PC-3 (cell line): ENCODE measurements at regions not wholly inside any gene's neighbourhood (a gene's known extent, or its start where the extent isn't known, plus 50 kb on each side); places are given as distances from the start of the nearest gene placed in this dataset.

ENCODE experiments used
- ATAC-seq: fragments of 200-7000 bp; cut with Tn5 transposase; 2 replicates; pipeline ENCODE4 v1.9.1; 2020; ENCODE audit warnings: mild to moderate bottlenecking, moderate library complexity
- BruUV-seq: library from RNA; stranded (reverse); fragments of 400-500 nt; replicated peaks from 2 replicates; lab custom pipeline; 2021; lab: Mats Ljungman, UMichigan
- CTCF ChIA-PET: fragments of 300-600 bp; sonication (Branson Sonifier 250); formaldehyde crosslinking; loops from one replicate; lab custom pipeline; 2022; ENCODE audit warnings: antibody characterized with exemption; lab: Charles Lee
- POLR2A ChIA-PET: fragments of 300-600 bp; sonication (Branson Sonifier 250); formaldehyde crosslinking; loops from one replicate; lab custom pipeline; 2022; ENCODE audit warnings: antibody characterized with exemption; ENCODE audit not compliant: unreplicated experiment; lab: Charles Lee
- DNase-seq: peaks from one replicate; pipeline ENCODE4 v3.0.0-alpha.2; 2015
- H2AFZ ChIP-seq: fragments of 300-600 bp; sonication (generic); 2 replicates; pipeline ENCODE4 v1.6.0; 2016; ENCODE audit warnings: antibody characterized with exemption, low read length
- H3F3A ChIP-seq: fragments of 300-600 bp; sonication (generic); one replicate; pipeline ENCODE4 v1.6.0; 2017; ENCODE audit warnings: antibody characterized with exemption, low read length, control low read depth, mild to moderate bottlenecking; ENCODE audit not compliant: unreplicated experiment
- H3K27ac ChIP-seq: fragments of 300-600 bp; sonication (generic); 2 replicates; pipeline ENCODE4 v1.5.1; 2016; ENCODE audit warnings: mild to moderate bottlenecking, low read length
- H3K27me3 ChIP-seq: fragments of 300-600 bp; sonication (generic); 2 replicates; pipeline ENCODE4 v1.6.1; 2016; ENCODE audit warnings: low read length, mixed read lengths
- H3K36me3 ChIP-seq: fragments of 300-600 bp; sonication (generic); 2 replicates; pipeline ENCODE4 v1.6.1; 2016; ENCODE audit warnings: low read depth, mixed run types, low read length, mixed read lengths
- H3K4me1 ChIP-seq: fragments of 300-600 bp; sonication (generic); 2 replicates; pipeline ENCODE4 v1.5.1; 2016; ENCODE audit warnings: low read length; ENCODE audit not compliant: insufficient read depth
- H3K4me2 ChIP-seq: fragments of 300-600 bp; sonication (generic); 2 replicates; pipeline ENCODE4 v1.6.0; 2016; ENCODE audit warnings: low read length
- H3K4me3 ChIP-seq: fragments of 300-600 bp; sonication (generic); 2 replicates; pipeline ENCODE4 v1.5.1; 2016; ENCODE audit warnings: mild to moderate bottlenecking, low read length, mixed read lengths
- H3K79me2 ChIP-seq: fragments of 300-600 bp; sonication (generic); 2 replicates; pipeline ENCODE4 v1.6.1; 2017; ENCODE audit warnings: low read length, mixed read lengths
- H3K9ac ChIP-seq: fragments of 300-600 bp; sonication (generic); 2 replicates; pipeline ENCODE4 v1.6.0; 2016; ENCODE audit warnings: mild to moderate bottlenecking, low read length
- H3K9me2 ChIP-seq: fragments of 300-600 bp; sonication (generic); replicated peaks from 2 replicates; pipeline ENCODE4 v1.6.1; 2016; ENCODE audit warnings: mixed run types, low read length, mixed read lengths
- H3K9me3 ChIP-seq: fragments of 300-600 bp; sonication (generic); 2 replicates; pipeline ENCODE4 v1.6.1; 2016; ENCODE audit warnings: low read length, mixed read lengths
- H4K20me1 ChIP-seq: fragments of 300-600 bp; sonication (generic); 2 replicates; pipeline ENCODE4 v1.6.1; 2016; ENCODE audit warnings: low read length, mixed read lengths
- CTCF ChIP-seq: fragments of 300-600 bp; sonication (generic); conservative IDR thresholded peaks from 2 replicates; pipeline ENCODE4 v1.5.1; 2017; ENCODE audit warnings: antibody characterized with exemption, low read depth, mild to moderate bottlenecking, low read length
- EZH2 ChIP-seq: fragments of 300-600 bp; sonication (generic); IDR thresholded peaks from one replicate; pipeline ENCODE4 v1.6.1; 2017; ENCODE audit warnings: antibody characterized with exemption, mild to moderate bottlenecking, low read length; ENCODE audit not compliant: unreplicated experiment
- EZH2phosphoT487 ChIP-seq: fragments of 300-600 bp; sonication (generic); IDR thresholded peaks from 2 replicates; pipeline ENCODE4 v1.6.1; 2018; ENCODE audit warnings: mild to moderate bottlenecking, antibody characterized with exemption, low read length, borderline replicate concordance
- intact Hi-C: fragments of 100-400 bp; cut with micrococcal nuclease; formaldehyde crosslinking; loops from 2 replicates; pipeline ENCODE4 v1.9.0; 2023

- no peak overlapping the region for H2AFZ ChIP-seq
- intact Hi-C loops: no loop called here
- no peak for TF ChIP-seq EZH2
- TF ChIP-seq CTCF: no peak
- no peaks in the 10 kb centered on the region for H3K9me3 ChIP-seq
- BruUV-seq: no TSS peak
- no peak overlapping the region for H3K9ac ChIP-seq
- H3K27ac ChIP-seq: no peak overlapping the region
- no peak overlapping the region for H3K4me2 ChIP-seq
- no peaks in the 10 kb centered on the region for H3K79me2 ChIP-seq
- H4K20me1 ChIP-seq: no peaks in the 10 kb centered on the region
- no peaks in the 10 kb centered on the region for H3K36me3 ChIP-seq
- DNase-seq (no peak), ATAC-seq (no peak)
- POLR2A ChIA-PET: no interaction called here
- H3F3A ChIP-seq: no peaks in the 10 kb centered on the region
- H3K9me2 ChIP-seq: no peaks in the 10 kb centered on the region
- H3K4me3 ChIP-seq: no peak overlapping the region
- H3K4me1 ChIP-seq: no peaks in the 10 kb centered on the region
- H3K27me3 ChIP-seq: no peaks in the 10 kb centered on the region
- CTCF ChIA-PET: no interaction called here
These were observed 371.9 kb upstream of the NWD2 start for GRCh38 chr4:36872679-36873078.

- no peak for TF ChIP-seq EZH2
- no peak for TF ChIP-seq CTCF
- no peak for TF ChIP-seq EZH2phosphoT487
- no peak overlapping the region for H2AFZ ChIP-seq
- H3K4me3 ChIP-seq: no peak overlapping the region
- H3K36me3 ChIP-seq: no peaks in the 10 kb centered on the region
- no peak overlapping the region for H3K9ac ChIP-seq
- no peaks in the 10 kb centered on the region for H3K4me1 ChIP-seq
- H3F3A ChIP-seq: no peaks in the 10 kb centered on the region
- no peak for DNase-seq
- H3K4me2 ChIP-seq: no peak overlapping the region
- no peaks in the 10 kb centered on the region for H3K9me3 ChIP-seq
- ChIA-PET POLR2A (no interaction called here), CTCF (no interaction called here)
- no peaks in the 10 kb centered on the region for H3K27me3 ChIP-seq
- no peak for ATAC-seq
- BruUV-seq: no TSS peak
- no peak overlapping the region for H3K27ac ChIP-seq
- H3K79me2 ChIP-seq: no peaks in the 10 kb centered on the region
- H3K9me2 ChIP-seq: no peaks in the 10 kb centered on the region
- H4K20me1 ChIP-seq: no peaks in the 10 kb centered on the region
- intact Hi-C loops: no loop called here
These were observed 360.4 kb upstream of the NWD2 start for GRCh38 chr4:36884151-36884550.

GRCh38 chr4:36891971-36892370 is 352.6 kb upstream of the NWD2 start:
- TF ChIP-seq EZH2phosphoT487 (no peak), CTCF (no peak), EZH2 (no peak)
- intact Hi-C loops: no loop called here
- POLR2A ChIA-PET: no interaction called here
- Histone ChIP-seq H3K9me2 (no peaks in the 10 kb centered on the region), H3F3A (no peaks in the 10 kb centered on the region), H3K4me2 (no peak overlapping the region), H3K9me3 (no peaks in the 10 kb centered on the region), H3K9ac (no peak overlapping the region), H3K27ac (no peak overlapping the region), H2AFZ (no peak overlapping the region), H3K36me3 (no peaks in the 10 kb centered on the region), H3K4me3 (no peak overlapping the region), H3K27me3 (0 out of 2 replicates have a peak, but pooled peaks cover 7% of the 10 kb centered on the region), H4K20me1 (no peaks in the 10 kb centered on the region), H3K4me1 (no peaks in the 10 kb centered on the region), H3K79me2 (no peaks in the 10 kb centered on the region)
- BruUV-seq: no TSS peak
- DNase-seq: no peak
- no peak for ATAC-seq
- CTCF ChIA-PET: no interaction called here
